C4-2B (cell line): ENCODE measurements at regions not wholly inside any gene's neighbourhood (a gene's known extent, or its start where the extent isn't known, plus 50 kb on each side); places are given as distances from the start of the nearest gene placed in this dataset.

Source experiments
- H3K27ac ChIP-seq: fragments of 450-650 bp; 2 replicates; pipeline ENCODE4 v1.5.1; 2017
- CTCF ChIP-seq: fragments of 450-650 bp; conservative IDR thresholded peaks from 2 replicates; pipeline ENCODE4 v1.5.1; 2017; ENCODE audit warnings: mild to moderate bottlenecking
- ZFX ChIP-seq: fragments of 450-650 bp; IDR thresholded peaks from 2 replicates; pipeline ENCODE4 v1.6.1; 2017

- no peak overlapping the region for H3K27ac ChIP-seq
- no peak for TF ChIP-seq CTCF
- no peak for TF ChIP-seq ZFX
Observed at GRCh38 chr21:22393324-22393723, 1395.1 kb downstream of the NCAM2 start.

- TF ChIP-seq CTCF (no peak), ZFX (no peak)
- H3K27ac ChIP-seq: peak overlapping the region; percentile 23; the same call in 1 of the 2 replicates
Observed at GRCh38 chr21:22395965-22396364, 1397.8 kb downstream of the NCAM2 start.

GRCh38 chr21:22399681-22400514, 1401.7 kb downstream of the NCAM2 start:
- no peak overlapping the region for H3K27ac ChIP-seq
- TF ChIP-seq ZFX: no peak

- TF ChIP-seq ZFX (no peak), CTCF (no peak)
- no peak overlapping the region for H3K27ac ChIP-seq
Observed at GRCh38 chr21:22409571-22409970, 1411.4 kb downstream of the NCAM2 start.

GRCh38 chr21:22416555-22416954, 1418.3 kb downstream of the NCAM2 start:
- no peak overlapping the region for H3K27ac ChIP-seq
- TF ChIP-seq CTCF (no peak), ZFX (no peak)

- no peak for TF ChIP-seq ZFX
- TF ChIP-seq CTCF: no peak
- H3K27ac ChIP-seq: no peak overlapping the region
Observed at GRCh38 chr21:22421416-22422180, 1423.4 kb downstream of the NCAM2 start.

- H3K27ac ChIP-seq: no peak overlapping the region
- TF ChIP-seq CTCF: peak; percentile 27
- TF ChIP-seq ZFX: no peak
Observed at GRCh38 chr21:22438428-22439086, 1440.3 kb downstream of the NCAM2 start.
